Nephron (organoid): ENCODE measurements at regions not wholly inside any gene's neighbourhood (a gene's known extent, or its start where the extent isn't known, plus 50 kb on each side); places are given as distances from the start of the nearest gene placed in this dataset.

Experiments used
- H3K27ac Mint-ChIP-seq, 3 experiments: 2 replicates each; pipeline ENCODE4 v1.8.0; 2020; ENCODE audit warnings: mixed read lengths in 3 of 3, mild to moderate bottlenecking in 2 of 3, moderate library complexity in 1 of 3
- H3K27me3 Mint-ChIP-seq: 2 replicates; pipeline ENCODE4 v1.8.0; 2021; ENCODE audit warnings: low read depth, mild to moderate bottlenecking, moderate library complexity, mixed read lengths
- H3K36me3 Mint-ChIP-seq: 2 replicates; pipeline ENCODE4 v1.8.0; 2020; ENCODE audit warnings: low read depth, mixed read lengths
- H3K4me1 Mint-ChIP-seq: 2 replicates; pipeline ENCODE4 v1.8.0; 2020; ENCODE audit warnings: mixed read lengths
- H3K4me3 Mint-ChIP-seq, 3 experiments: 2 replicates each; pipeline ENCODE4 v1.8.0; 2020; ENCODE audit warnings: mild to moderate bottlenecking in 3 of 3, mixed read lengths in 3 of 3, moderate library complexity in 2 of 3
- H3K9me3 Mint-ChIP-seq: 2 replicates; pipeline ENCODE4 v1.8.0; 2020; ENCODE audit warnings: mixed read lengths
- TF ChIP-seq, protein P1 (sequence below), 3 experiments: fragments of 200-600 bp; sonication (generic); IDR thresholded peaks; one replicate each; pipeline ENCODE4 v1.5.0; 2021; ENCODE audit warnings: antibody characterized with exemption in 3 of 3; ENCODE audit not compliant: unreplicated experiment in 3 of 3

DNA sequence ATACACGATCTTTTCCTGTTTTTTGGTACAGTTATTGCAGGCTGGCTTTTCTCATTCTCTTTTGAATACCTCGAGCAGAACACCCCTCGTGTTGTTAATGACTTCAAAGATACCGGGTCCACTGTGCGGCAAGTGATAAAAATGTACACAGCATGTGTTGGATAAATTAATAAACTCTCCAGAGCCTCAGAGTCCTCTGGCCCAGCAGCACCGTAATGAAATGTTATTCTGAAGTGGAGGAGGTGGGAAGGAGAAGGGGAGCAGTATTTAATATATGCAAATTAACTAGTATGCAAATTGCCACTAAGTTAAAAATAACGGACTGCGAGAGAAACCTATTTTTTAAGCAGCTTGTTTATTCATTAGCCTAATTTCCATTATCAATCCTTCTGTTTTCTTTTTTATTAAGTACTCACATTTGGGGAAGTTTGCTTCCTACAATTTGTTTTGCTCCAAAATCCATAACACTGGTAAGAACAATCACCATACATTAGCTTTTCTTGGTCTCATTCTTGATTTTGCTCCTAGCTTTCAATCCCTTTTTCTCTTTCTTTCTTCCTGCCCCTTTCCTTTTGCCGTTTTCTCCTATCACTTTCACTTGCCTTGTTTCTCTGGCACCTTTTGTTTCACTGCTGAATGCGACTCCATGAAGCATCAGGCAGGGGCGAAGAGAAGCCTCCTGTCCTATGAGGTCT, 462.3 kb upstream of the PPP2R3A start:
- Mint-ChIP-seq H3K4me1 (peaks cover 5% of the 10 kb centered on the region), H3K36me3 (no peaks in the 10 kb centered on the region), H3K4me3 (peak overlapping the region in 1 of 3 experiments; percentile 14), H3K27ac (no peak overlapping the region), H3K27me3 (peaks cover 33% of the 10 kb centered on the region), H3K9me3 (peaks cover 6% of the 10 kb centered on the region)
- TF ChIP-seq, protein P1, sequence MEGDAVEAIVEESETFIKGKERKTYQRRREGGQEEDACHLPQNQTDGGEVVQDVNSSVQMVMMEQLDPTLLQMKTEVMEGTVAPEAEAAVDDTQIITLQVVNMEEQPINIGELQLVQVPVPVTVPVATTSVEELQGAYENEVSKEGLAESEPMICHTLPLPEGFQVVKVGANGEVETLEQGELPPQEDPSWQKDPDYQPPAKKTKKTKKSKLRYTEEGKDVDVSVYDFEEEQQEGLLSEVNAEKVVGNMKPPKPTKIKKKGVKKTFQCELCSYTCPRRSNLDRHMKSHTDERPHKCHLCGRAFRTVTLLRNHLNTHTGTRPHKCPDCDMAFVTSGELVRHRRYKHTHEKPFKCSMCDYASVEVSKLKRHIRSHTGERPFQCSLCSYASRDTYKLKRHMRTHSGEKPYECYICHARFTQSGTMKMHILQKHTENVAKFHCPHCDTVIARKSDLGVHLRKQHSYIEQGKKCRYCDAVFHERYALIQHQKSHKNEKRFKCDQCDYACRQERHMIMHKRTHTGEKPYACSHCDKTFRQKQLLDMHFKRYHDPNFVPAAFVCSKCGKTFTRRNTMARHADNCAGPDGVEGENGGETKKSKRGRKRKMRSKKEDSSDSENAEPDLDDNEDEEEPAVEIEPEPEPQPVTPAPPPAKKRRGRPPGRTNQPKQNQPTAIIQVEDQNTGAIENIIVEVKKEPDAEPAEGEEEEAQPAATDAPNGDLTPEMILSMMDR (IDR thresholded peaks at IDR 0.05; ENCODE audit: unreplicated experiment in 3 of 3) = no peak

DNA sequence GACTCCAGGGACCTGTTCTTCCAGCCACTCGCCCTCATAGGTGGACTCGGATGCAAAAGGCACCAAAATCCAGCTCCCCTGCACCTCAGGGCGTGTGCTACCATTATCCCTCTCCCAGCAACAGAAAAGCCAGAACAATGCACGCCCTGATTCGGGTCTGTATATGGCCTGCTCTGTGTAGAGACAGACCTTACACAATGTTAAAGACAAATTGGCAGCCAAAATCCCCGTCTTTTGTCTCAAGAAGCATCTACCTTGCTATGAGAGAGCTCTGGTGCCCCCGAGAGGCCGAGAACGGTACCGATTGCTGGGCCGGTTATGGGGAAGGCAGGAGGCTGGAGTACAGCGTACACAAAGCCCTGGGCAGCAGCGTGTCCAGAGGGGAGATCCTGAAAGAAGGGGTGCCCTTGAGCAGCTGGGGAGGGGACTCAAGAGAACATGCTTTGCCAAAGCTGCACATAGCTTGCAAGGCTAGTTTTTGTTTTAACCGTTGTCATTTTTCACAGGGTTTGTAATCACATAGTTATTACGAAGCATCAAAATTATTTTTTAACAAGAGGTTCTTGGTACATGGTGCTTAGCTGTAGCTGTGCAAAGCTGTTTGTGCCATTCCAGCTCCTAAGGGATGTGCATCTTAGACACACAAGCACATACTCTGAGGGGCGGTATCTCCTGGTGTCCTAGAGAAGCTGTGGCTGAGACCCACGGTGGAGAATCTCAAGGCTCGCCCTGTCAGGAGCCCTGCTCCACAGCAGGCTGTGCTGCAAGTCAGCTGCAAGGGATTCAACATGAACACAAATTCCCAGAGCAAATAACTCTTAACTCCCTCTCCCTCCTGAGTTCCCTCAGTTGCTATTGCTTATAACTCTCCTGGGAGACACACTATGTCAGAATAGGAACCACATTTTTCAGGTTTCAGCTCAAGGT, 461.5 kb upstream of the PPP2R3A start:
- Mint-ChIP-seq H3K27me3 (peaks cover 33% of the 10 kb centered on the region), H3K9me3 (peaks cover 14% of the 10 kb centered on the region), H3K4me3 (peak overlapping the region in 1 of 3 experiments; percentile 14), H3K27ac (no peak overlapping the region), H3K4me1 (peaks cover 5% of the 10 kb centered on the region), H3K36me3 (no peaks in the 10 kb centered on the region)
- TF ChIP-seq, protein P1 (IDR thresholded peaks at IDR 0.05; ENCODE audit: unreplicated experiment in 3 of 3) = peak; percentile 75 to 81 (median 79)

DNA sequence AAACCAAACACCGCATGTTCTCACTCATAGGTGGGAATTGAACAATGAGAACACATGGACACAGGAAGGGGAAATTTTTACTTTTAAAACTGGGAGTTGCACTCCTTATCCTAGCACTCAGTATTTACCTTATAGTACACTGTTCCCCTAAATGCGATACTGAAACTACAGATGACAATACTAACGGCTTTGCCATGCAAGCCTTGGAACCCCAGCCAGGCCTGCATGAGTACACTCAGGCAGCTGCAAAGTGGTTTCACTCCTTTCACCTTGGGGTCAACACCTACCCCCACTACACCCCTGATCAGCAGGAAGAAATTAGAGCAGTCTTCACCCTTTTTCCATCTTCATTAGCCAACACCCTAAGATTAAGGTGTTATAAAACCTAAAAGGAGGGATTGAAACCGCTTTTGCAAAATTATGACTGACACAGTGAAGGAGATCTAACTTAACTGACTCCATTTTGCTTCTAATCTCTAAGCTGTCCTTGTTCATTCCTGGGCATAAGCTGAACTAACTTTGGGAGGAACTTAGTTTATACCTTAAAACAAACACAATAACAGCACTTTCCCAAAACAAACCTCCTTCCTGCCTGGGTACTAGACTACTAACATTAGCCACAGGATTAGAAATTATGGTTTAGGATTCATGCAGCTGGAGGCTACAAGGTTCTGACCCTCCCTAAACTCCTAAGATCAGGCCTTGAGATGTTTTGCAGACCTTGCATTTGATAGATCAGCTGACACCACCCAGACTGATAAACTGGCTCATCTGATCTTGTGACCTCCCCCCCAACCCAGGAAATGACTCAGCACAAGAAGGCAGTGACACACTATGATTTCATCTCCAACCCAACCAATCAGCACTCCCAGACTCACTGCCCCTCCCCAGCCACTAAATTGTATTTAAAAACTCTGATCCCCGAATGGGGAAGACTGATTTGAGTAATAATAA, 452.1 kb upstream of the PPP2R3A start:
- Mint-ChIP-seq H3K4me1 (no peaks in the 10 kb centered on the region), H3K27ac (no peak overlapping the region), H3K4me3 (no peak overlapping the region), H3K9me3 (peaks cover 12% of the 10 kb centered on the region), H3K36me3 (no peaks in the 10 kb centered on the region), H3K27me3 (peaks cover 5% of the 10 kb centered on the region)
- TF ChIP-seq, protein P1 (IDR thresholded peaks at IDR 0.05; ENCODE audit: unreplicated experiment in 3 of 3) = no peak

DNA sequence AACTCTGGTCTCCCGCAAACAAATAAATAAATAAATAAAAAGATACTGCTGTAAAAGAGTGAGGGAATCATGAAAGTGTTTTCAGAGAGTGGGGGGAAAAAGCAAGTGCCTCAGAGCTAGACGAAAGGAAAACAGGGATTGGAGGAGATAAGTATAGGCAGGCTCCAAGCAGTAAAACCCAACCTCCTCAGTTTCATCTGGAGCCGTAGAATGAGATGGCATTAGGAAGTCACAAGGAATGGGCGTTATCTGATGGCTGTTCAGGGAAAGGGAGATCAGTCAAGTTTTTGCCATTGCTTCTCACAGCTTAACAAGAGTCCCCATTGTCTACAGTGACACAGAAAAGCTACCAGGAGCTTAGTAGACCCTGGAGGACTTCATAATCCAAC, 451.5 kb upstream of the PPP2R3A start:
- Mint-ChIP-seq H3K9me3 (peaks cover 6% of the 10 kb centered on the region), H3K4me3 (no peak overlapping the region), H3K36me3 (no peaks in the 10 kb centered on the region), H3K27ac (no peak overlapping the region), H3K4me1 (no peaks in the 10 kb centered on the region), H3K27me3 (peaks cover 5% of the 10 kb centered on the region)
- TF ChIP-seq, protein P1 (IDR thresholded peaks at IDR 0.05; ENCODE audit: unreplicated experiment in 3 of 3) = no peak

GRCh38 chr3:135516143-135516542, 449.4 kb upstream of the PPP2R3A start:
- Mint-ChIP-seq H3K36me3 (no peaks in the 10 kb centered on the region), H3K4me1 (no peaks in the 10 kb centered on the region), H3K9me3 (no peaks in the 10 kb centered on the region), H3K4me3 (no peak overlapping the region), H3K27me3 (peaks cover 5% of the 10 kb centered on the region), H3K27ac (no peak overlapping the region)
- TF ChIP-seq, protein P1 (IDR thresholded peaks at IDR 0.05; ENCODE audit: unreplicated experiment in 3 of 3) = no peak
